ENCODE measurements at regions not wholly inside any gene's neighbourhood (a gene's known extent, or its start where the extent isn't known, plus 50 kb on each side); places are given as distances from the start of the nearest gene placed in this dataset.
"Not testable (repeated sequence)": the region's sequence is repeated elsewhere in the genome, so short reads cannot be mapped to it uniquely, and the experiment has no call there.

DNA sequence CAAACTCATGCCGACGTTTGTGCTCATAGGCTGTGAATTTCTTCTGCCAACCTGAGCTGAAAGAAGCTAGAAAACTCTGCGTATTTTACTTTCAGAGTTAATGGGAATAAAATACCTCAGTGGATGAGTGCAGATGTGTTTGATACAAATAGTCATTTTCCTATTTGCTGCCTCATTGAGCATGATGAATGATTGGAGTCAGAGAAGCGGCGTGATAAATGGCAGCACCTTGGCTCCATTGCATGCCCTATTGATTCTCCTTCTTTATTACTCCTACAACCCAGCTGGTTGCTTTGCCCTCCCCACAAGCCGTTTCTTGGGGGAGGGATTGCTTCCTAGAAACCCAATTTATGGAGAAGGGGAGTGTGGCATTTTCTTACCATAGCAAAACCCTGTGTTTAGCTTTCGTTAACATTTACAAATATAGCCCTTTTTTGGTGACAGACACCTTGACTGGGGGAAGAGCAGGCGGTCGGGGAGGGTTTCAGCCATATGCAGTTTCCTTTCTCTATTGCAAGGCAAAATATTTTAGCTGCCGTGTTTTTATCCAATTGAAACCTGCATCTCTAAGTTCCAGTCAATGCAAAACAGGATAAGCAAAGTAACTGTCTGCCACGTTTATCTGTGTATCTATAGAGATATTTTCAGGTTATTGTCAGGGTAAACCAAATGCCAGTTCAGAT is 93.1 kb upstream of the TBCA start:
- no peak for DNase-seq (ENCODE audit: low read depth in 2 of 2)

- DNase-seq (ENCODE audit: low read depth in 2 of 2), result no peak
Observed at GRCh38 chr5:77867914-77868313, 91.8 kb upstream of the TBCA start.

- no peak for DNase-seq (ENCODE audit: low read depth in 2 of 2)
Observed at GRCh38 chr5:77867194-77867691, 91.1 kb upstream of the TBCA start.

GRCh38 chr5:77866198-77866597 is 90.1 kb upstream of the TBCA start:
- no peak for DNase-seq (ENCODE audit: low read depth in 2 of 2)

DNA sequence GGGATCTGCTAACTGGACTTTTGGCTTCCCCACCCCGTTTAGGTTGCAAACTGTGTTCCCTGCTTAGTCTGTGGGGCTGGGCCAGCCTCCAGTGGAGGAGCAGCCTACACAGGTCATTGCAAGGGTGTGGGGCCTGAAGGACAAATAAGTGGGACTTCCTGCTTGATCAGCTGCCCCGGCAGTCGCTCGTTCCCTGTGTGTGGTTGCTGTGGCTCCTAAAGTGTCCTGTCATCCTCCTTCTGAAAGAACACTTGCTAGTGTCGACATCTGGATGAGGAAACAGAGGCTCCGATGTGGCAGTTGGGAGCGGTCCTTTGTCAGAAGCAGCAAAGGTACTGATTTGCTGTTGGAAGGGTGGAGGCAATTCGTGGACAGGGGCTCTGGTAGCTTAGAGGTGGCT is 88.9 kb upstream of the TBCA start:
- no peak for DNase-seq (ENCODE audit: low read depth in 2 of 2)

GRCh38 chr5:77863181-77863580 is 87.0 kb upstream of the TBCA start:
- no peak for DNase-seq (ENCODE audit: low read depth in 2 of 2)

DNA sequence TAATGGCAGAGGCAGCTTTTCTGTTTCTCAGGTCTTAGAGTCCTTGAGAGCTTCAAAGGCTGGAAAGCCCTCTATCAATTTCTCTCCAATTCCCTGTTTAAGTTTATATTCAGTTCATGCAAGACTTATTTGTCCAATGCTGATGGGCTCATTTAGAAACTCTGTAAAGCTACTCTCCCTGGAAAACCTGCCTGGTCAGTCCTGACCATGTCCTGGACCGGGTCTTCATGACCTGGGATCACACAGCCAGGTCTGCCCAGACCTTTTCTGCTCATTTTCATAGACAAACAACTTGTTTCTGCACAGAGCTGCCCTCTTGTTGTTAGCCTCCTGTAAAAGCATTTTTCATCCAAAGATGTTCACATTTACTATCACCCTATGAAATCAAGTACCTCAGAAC is 85.4 kb upstream of the TBCA start:
- no peak for DNase-seq (ENCODE audit: low read depth in 2 of 2)

GRCh38 chr5:77859306-77859705 is 83.2 kb upstream of the TBCA start:
- DNase-seq (ENCODE audit: low read depth in 2 of 2), result no peak

GRCh38 chr5:77858678-77859077 is 82.5 kb upstream of the TBCA start:
- DNase-seq (ENCODE audit: low read depth in 2 of 2), result not testable (repeated sequence)

- no peak for DNase-seq (ENCODE audit: low read depth in 2 of 2)
Observed at GRCh38 chr5:77855369-77855768, 79.2 kb upstream of the TBCA start.

DNA sequence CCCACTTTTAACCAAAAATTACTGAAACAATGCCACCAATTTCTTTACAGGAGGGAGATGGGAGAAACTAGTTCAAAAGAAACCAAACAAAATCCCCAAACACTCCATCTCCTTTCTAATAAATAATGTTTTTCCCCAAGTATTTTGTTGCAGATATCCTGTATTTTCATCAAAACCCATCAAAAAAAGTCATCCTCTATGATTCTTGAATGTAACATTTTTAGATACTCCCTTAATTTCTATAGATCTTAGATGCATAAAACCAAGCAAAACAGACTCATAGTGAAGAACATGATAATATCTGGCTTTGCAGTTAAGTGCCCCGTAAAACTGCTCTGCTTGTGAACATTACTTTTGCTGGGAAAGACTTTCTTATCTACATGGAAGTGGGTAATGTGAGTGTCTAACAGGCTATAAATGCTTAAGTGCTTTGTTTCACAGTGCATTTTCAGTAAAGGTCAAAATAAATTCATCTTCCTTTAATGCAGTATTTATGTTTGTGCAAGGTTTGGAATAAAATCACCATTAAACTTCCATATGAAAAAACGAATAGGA is 77.3 kb upstream of the TBCA start:
- DNase-seq (ENCODE audit: low read depth in 2 of 2), result no peak

DNA sequence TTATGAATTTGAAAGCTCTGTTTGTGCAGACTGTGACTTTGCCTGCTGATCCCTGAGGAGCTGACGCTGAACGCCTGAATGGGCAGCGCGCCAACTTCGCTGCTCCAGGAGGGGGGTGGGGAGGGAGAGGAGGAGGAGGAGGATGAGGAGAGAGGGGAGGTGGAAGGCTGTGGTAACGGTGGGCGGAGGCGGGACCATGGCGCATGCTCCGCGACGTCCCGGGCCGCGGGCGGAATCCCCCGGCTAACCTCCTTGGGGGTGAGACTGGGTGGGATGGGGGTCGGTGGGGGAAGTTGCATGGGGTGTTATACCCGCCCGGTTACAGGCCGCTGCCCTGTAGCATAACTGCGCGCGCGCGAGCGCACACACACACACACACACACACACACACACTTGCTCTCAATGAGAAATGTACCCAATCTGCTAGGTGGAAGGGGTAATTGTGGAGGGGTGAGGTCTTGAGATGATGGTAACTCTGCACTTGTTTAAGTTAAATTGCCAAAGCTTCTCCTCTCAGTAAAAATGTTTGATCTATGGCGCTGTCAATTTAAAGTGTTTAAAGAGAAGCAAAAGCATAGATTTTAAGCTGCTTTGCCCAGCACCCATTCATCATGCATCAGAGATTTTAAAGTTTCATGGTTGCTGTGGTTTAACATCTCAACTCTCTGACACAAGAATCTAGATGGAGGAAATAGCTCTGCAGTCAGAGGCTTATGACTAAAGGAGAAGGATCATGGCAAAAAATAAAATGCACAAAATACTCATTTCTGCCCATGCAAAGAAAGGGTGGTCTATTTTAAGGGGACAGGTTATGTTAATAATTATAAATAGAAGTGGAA is 76.6 kb upstream of the TBCA start:
- peak in 1 of 2 donors; percentile 42 for DNase-seq (ENCODE audit: low read depth in 2 of 2)

DNA sequence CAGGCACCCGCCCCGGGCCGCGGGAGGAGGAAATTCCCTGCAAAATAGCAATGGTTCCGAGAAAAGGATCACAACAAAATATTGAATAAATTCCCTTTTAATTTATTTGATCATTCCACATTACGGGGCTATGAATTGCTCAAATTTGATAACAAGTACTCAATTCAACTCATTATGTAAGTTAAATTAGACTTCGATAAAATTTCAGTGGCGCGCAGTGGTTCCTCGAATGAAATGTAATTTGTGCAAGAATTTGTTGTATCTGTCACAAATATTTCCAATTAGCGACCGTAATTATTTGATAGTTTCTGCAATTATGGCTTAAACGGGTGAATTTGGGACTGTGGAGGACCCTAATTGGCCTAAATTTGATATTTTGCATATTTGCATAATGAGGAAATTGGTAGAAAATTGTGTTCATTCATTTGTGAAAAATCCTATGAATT is 76.0 kb upstream of the TBCA start:
- no peak for DNase-seq (ENCODE audit: low read depth in 2 of 2)

DNA sequence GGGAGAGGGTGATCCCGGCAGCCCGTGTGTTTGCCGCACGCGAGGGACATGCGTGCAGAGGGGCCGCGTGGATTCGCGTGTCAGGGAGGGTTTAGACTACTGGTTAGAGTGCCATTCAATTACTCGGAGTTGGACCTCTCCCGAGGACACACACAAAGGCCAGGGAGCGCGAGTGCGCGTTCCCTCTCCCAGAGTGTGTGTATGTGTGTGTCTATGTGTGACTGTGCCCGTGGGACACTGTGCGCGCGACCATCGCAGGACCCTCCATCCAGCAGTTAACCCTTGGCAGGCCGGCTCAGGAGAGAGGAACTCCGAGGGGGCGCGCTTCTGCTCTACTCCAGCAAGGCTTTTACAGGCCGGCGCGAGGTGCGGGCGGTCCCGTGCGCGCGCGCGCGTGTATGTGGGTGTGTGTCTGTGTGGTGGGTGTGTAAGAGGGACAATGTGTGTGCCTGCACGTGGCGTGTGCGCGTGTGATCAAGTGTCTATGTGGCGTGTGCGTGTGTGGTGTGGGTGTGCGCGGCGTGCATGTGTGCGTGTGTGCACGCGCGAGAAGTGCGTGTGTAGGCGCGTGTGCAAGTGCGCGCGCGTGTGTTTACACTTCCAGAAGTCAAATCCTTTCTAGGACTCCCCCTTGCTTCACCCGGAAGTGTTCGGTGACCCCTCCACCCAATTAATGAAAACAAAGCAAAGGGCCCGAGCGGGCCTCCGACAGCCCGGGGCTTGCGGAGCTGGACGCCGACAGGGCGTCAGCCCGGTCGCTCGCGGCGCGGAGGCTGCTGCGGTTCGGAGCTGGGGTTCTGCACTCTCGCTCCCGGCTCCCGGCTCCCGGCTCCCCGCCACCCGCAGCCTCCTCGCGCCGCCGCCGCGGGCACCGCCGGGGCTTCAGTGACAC is 75.3 kb upstream of the TBCA start:
- no peak for DNase-seq (ENCODE audit: low read depth in 2 of 2)

DNA sequence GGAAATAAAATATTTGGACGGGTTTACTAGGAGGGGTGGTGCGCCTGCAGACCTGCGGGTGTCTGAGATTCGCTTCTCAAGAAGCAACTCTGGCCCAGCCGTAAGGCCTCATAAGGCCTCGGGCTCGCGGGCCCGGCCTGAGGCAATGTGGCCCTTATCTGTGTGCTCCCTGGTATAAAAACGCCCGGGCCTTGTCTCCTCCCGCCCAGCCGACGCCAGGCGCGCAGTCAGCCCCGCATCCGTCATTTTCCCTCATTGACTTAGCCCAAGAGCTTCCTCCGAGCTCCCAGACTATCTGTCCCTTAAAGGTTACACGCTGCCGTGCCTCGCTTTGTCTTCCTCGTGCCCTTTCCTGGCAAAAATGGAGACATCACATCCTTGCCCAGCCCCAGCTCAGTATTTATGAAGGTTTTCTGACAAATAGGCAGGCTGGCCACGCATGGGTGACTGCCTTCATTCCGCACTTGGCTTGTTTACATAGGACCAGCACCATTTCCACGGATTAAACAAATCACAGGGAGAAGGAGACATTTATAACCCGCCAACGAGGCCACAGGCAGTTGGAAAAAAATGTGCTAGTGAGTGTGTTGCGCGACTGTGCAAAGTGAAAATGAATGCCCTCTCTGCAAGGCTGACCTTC is 74.5 kb upstream of the TBCA start:
- no peak for DNase-seq (ENCODE audit: low read depth in 2 of 2)

- DNase-seq (ENCODE audit: low read depth in 2 of 2), result no peak
Observed at GRCh38 chr5:77849308-77849900, 73.3 kb upstream of the TBCA start.

DNA sequence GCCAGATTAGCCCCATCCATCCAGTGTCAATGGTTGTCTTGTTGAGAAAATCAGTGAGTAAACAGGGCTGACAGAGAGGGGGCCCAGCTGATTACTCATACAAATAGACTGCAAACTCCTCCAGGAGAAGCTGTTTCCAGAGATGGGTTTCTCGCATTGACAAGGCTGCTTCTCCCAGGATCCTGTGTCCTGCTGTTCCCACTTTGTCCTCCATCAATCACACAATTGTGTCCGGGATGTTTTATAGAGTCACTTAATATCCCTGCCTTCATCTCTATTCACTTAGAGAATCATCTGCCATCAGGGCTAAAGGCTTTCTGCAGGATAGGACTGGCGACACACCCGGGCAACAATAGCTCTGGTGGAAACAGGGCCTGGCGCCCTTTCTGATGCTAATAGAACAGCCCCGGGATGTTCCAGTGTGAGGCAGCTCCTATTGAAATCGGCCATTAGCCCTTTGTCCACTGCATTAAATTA is 71.7 kb upstream of the TBCA start:
- no peak for DNase-seq (ENCODE audit: low read depth in 2 of 2)

DNA sequence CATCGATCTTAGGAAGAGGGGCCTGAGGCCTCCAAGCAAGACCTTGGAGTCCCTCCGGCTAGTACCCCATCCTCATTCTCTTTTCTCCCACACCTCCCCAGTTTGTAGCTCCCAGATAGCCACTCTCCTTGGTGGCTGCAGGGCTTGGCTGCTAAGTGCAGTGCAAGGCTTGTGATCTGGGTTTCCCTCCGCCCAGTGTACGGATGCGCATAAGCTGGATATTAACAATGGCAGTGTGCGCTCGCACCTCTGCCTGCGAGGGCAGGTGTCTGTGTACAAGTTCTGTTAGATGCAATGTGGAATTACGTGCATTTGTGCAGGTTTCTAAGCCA is 71.0 kb upstream of the TBCA start:
- no peak for DNase-seq (ENCODE audit: low read depth in 2 of 2)

DNA sequence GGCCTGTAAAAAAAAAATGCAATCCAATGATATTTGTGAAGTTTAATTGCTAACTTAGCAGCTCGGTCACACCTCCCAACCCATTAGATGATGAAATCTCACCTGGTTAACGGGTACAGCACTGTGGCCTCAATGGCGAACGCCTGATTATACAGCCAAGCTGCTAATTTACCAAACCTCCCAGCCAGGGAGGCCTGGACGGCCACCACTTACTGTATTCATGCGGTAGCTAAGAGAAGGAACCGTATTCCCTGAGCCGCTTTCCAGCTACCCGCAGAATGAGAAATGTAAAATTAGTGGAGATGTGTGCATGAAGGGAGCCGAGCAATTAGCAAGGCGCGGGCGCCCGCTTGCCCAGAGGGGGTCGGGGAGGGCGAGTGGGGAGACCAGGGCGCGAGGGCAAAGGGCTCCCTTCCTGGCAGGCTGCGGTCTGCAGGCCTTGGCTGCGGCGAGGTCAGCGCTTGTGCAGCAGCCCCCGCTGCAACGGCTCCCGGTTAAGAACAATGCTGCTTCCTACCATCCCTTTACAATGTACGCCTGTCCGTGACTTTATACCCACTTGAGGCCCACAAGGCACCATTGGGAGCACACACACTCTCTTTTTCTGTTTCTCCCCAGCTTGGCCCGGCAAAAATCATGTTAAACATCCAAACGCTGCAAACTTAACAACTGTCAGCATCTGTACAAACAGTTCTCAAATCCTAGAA is 70.4 kb upstream of the TBCA start:
- DNase-seq (ENCODE audit: low read depth in 2 of 2), result no peak

DNA sequence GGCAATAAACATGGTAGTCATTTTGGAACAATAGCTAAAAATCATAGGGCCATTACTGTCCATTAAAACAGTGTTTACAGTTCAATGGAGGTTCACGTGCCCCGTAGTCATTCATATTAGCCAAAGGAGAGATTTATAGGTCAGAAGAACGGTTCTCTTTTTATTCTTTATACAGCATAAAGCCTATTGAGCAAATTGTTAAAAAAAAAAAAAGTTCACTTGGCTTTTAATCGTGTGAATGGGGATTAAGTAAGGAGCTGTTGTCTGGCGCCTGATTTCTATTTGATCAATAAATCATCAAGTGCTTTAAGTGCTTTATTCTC is 69.1 kb upstream of the TBCA start:
- no peak for DNase-seq (ENCODE audit: low read depth in 2 of 2)
